ENCODE measurements at regions not wholly inside any gene's neighbourhood (a gene's known extent, or its start where the extent isn't known, plus 50 kb on each side); places are given as distances from the start of the nearest gene placed in this dataset.

DNA sequence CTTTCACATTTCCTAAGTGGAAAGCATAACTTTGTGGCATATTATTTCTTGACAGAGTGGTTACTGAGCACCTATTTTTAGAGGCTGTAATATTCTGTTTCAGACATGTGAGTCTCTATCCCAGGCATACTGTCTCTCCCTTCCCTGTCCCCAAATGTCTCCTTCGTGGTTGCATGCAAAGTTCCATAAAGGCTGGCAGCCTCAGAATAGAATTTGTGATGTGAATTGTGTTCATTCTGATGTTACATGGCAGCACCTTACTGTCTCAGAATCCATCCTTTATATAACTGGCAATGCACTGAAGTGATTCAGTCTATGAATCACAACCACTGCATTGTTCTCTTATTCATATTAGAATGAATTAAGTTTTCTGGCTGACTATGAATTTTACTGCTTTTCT lies 89.0 kb upstream of the SLC7A1 start:
- no peak for TF ChIP-seq CTCF (IDR thresholded peaks at IDR 0.05)
- no peak for TF ChIP-seq ZBTB33 (IDR thresholded peaks at IDR 0.05; ENCODE audit: borderline replicate concordance, low read depth)
- TF ChIP-seq, protein P1, sequence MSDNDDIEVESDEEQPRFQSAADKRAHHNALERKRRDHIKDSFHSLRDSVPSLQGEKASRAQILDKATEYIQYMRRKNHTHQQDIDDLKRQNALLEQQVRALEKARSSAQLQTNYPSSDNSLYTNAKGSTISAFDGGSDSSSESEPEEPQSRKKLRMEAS (IDR thresholded peaks at IDR 0.05; ENCODE audit: low read depth): no peak
- TF ChIP-seq, protein P2, sequence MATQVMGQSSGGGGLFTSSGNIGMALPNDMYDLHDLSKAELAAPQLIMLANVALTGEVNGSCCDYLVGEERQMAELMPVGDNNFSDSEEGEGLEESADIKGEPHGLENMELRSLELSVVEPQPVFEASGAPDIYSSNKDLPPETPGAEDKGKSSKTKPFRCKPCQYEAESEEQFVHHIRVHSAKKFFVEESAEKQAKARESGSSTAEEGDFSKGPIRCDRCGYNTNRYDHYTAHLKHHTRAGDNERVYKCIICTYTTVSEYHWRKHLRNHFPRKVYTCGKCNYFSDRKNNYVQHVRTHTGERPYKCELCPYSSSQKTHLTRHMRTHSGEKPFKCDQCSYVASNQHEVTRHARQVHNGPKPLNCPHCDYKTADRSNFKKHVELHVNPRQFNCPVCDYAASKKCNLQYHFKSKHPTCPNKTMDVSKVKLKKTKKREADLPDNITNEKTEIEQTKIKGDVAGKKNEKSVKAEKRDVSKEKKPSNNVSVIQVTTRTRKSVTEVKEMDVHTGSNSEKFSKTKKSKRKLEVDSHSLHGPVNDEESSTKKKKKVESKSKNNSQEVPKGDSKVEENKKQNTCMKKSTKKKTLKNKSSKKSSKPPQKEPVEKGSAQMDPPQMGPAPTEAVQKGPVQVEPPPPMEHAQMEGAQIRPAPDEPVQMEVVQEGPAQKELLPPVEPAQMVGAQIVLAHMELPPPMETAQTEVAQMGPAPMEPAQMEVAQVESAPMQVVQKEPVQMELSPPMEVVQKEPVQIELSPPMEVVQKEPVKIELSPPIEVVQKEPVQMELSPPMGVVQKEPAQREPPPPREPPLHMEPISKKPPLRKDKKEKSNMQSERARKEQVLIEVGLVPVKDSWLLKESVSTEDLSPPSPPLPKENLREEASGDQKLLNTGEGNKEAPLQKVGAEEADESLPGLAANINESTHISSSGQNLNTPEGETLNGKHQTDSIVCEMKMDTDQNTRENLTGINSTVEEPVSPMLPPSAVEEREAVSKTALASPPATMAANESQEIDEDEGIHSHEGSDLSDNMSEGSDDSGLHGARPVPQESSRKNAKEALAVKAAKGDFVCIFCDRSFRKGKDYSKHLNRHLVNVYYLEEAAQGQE (IDR thresholded peaks at IDR 0.05; ENCODE audit: low read depth, low read length): no peak
- TF ChIP-seq EP300 (IDR thresholded peaks at IDR 0.05; ENCODE audit: borderline replicate concordance in 1 of 2, low read depth in 1 of 2, low read length in 1 of 2): no peak
- no peak for TF ChIP-seq RAD21 (IDR thresholded peaks at IDR 0.05; ENCODE audit: low read length)
- no peak for TF ChIP-seq SMC3 (IDR thresholded peaks at IDR 0.05; ENCODE audit: low read depth, low read length)
- TF ChIP-seq NRF1 (IDR thresholded peaks at IDR 0.05; ENCODE audit: low read depth, low read length): no peak
- no peak for TF ChIP-seq FOXM1 (IDR thresholded peaks at IDR 0.05; ENCODE audit: low read depth)

Measured in SK-N-SH (cell line).